Gastrocnemius medialis (tissue), 4 donors: ENCODE measurements at regions not wholly inside any gene's neighbourhood (a gene's known extent, or its start where the extent isn't known, plus 50 kb on each side); places are given as distances from the start of the nearest gene placed in this dataset.

Source experiments
- POLR2A ChIP-seq, 2 donors: fragments of 450-650 bp; IDR thresholded peaks; one replicate each; pipeline ENCODE4 v1.6.1; 2017; ENCODE audit warnings: antibody characterized with exemption in 2 of 2, mild to moderate bottlenecking in 2 of 2, moderate library complexity in 2 of 2
- TF ChIP-seq, protein P1 (sequence below), 5 experiments: fragments of 450-650 bp in 3 of 5; fragments of 200-600 bp in 2 of 5; sonication (generic) in 2 of 5; IDR thresholded peaks in 4 of 5; conservative IDR thresholded peaks in 1 of 5; 1 replicate in 4 of 5; 2 replicates in 1 of 5; pipeline ENCODE4 v1.5.1; 2016 to 2019; ENCODE audit warnings: antibody characterized with exemption in 5 of 5, mild to moderate bottlenecking in 3 of 5, moderate library complexity in 3 of 5

- TF ChIP-seq, protein P1, sequence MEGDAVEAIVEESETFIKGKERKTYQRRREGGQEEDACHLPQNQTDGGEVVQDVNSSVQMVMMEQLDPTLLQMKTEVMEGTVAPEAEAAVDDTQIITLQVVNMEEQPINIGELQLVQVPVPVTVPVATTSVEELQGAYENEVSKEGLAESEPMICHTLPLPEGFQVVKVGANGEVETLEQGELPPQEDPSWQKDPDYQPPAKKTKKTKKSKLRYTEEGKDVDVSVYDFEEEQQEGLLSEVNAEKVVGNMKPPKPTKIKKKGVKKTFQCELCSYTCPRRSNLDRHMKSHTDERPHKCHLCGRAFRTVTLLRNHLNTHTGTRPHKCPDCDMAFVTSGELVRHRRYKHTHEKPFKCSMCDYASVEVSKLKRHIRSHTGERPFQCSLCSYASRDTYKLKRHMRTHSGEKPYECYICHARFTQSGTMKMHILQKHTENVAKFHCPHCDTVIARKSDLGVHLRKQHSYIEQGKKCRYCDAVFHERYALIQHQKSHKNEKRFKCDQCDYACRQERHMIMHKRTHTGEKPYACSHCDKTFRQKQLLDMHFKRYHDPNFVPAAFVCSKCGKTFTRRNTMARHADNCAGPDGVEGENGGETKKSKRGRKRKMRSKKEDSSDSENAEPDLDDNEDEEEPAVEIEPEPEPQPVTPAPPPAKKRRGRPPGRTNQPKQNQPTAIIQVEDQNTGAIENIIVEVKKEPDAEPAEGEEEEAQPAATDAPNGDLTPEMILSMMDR (IDR thresholded peaks at IDR 0.05 in 4 of 5, conservative IDR thresholded peaks at IDR 0.05 in 1 of 5): no peak
- TF ChIP-seq POLR2A (IDR thresholded peaks at IDR 0.05): no peak
Measured at GRCh38 chr16:11429823-11430222, 84.6 kb downstream of the RMI2 start.
